NCI-H2196 treated with DMSO at 0.1 percent for 48 hours (cell line): ENCODE measurements at regions not wholly inside any gene's neighbourhood (a gene's known extent, or its start where the extent isn't known, plus 50 kb on each side); places are given as distances from the start of the nearest gene placed in this dataset.
"Not testable (repeated sequence)": the region's sequence is repeated elsewhere in the genome, so short reads cannot be mapped to it uniquely, and the experiment has no call there.

Experiments used
- DNase-seq: peaks from one replicate; lab custom pipeline; 2025; ENCODE audit not compliant: unreplicated experiment; lab: John Stamatoyannopoulos, UW

- DNase-seq = no peak
Observed at GRCh38 chr3:107942951-107943749, 147.7 kb downstream of the CD47 start.

GRCh38 chr3:107942244-107942643 is 148.6 kb downstream of the CD47 start:
- no peak for DNase-seq

GRCh38 chr3:107939691-107940442 is 151.0 kb downstream of the CD47 start:
- DNase-seq = no peak

GRCh38 chr3:107938143-107938542 is 152.7 kb downstream of the CD47 start:
- DNase-seq = no peak

- DNase-seq = no peak
Observed at GRCh38 chr3:107934808-107935207, 156.0 kb downstream of the CD47 start.

- DNase-seq = no peak
Observed at GRCh38 chr3:107933450-107933849, 157.4 kb downstream of the CD47 start.

GRCh38 chr3:107931326-107931725 is 159.5 kb downstream of the CD47 start:
- no peak for DNase-seq

GRCh38 chr3:107929088-107929487 is 161.7 kb downstream of the CD47 start:
- no peak for DNase-seq

- no peak for DNase-seq
Observed at GRCh38 chr3:107928084-107928445, 162.8 kb downstream of the CD47 start.

- DNase-seq = peak; percentile 49
Observed at GRCh38 chr3:107927361-107928083, 163.3 kb downstream of the CD47 start.

- DNase-seq = no peak
Observed at GRCh38 chr3:107925851-107926250, 165.0 kb downstream of the CD47 start.

- no peak for DNase-seq
Observed at GRCh38 chr3:107921038-107921437, 169.8 kb downstream of the CD47 start.

GRCh38 chr3:107920538-107920937 is 170.3 kb downstream of the CD47 start:
- DNase-seq = no peak

GRCh38 chr3:107919239-107919638 is 171.6 kb downstream of the CD47 start:
- DNase-seq = no peak

GRCh38 chr3:107916171-107916570 is 174.7 kb downstream of the CD47 start:
- DNase-seq = no peak

- no peak for DNase-seq
Observed at GRCh38 chr3:107915706-107916105, 175.1 kb downstream of the CD47 start.

- DNase-seq = no peak
Observed at GRCh38 chr3:107913701-107914100, 177.1 kb downstream of the CD47 start.

GRCh38 chr3:107911337-107912000 is 179.4 kb downstream of the CD47 start:
- no peak for DNase-seq

- no peak for DNase-seq
Observed at GRCh38 chr3:107910713-107911259, 180.0 kb downstream of the CD47 start.

- not testable (repeated sequence) for DNase-seq
Observed at GRCh38 chr3:107909583-107909982, 181.2 kb downstream of the CD47 start.

- no peak for DNase-seq
Observed at GRCh38 chr3:107907996-107908395, 182.8 kb downstream of the CD47 start.
